H1 (cell line): ENCODE measurements at regions not wholly inside any gene's neighbourhood (a gene's known extent, or its start where the extent isn't known, plus 50 kb on each side); places are given as distances from the start of the nearest gene placed in this dataset.

Experiments
- CTCF ChIA-PET: fragments of 300-600 bp; sonication (Branson Sonifier 250); formaldehyde crosslinking; loops from one replicate; lab custom pipeline; 2021; ENCODE audit not compliant: partially characterized antibody; lab: Charles Lee
- POLR2A ChIA-PET: fragments of 300-600 bp; sonication (Branson Sonifier 250); formaldehyde crosslinking; loops from one replicate; lab custom pipeline; 2021; ENCODE audit warnings: inconsistent platforms; ENCODE audit not compliant: partially characterized antibody; lab: Charles Lee
- DNase-seq, 2 experiments: peaks; one replicate each; pipeline versions ENCODE4 v3.0.0 to v3.0.0-alpha.2; 2010 to 2022; ENCODE audit warnings: low spot score in 2 of 2, low read depth in 1 of 2, mixed read lengths in 1 of 2
- FAIRE-seq: peaks from 2 replicates; lab custom pipeline; 2011; peaks lifted over from hg19 to GRCh38; lab: Jason Lieb, UNC
- H2AFZ ChIP-seq: 2 replicates; pipeline ENCODE4 v1.8.1; 2012; ENCODE audit warnings: low read length, inconsistent platforms
- H2AK5ac ChIP-seq: 2 replicates; pipeline ENCODE4 v1.6.1; 2013; ENCODE audit warnings: low read depth, low read length
- H2BK120ac ChIP-seq: replicated peaks from 2 replicates; pipeline ENCODE3; 2013; ENCODE audit warnings: low read depth, low read length, inconsistent platforms
- H2BK12ac ChIP-seq: 2 replicates; pipeline ENCODE4 v1.6.1; 2013; ENCODE audit warnings: low read depth, low read length
- H2BK15ac ChIP-seq: 2 replicates; pipeline ENCODE4 v1.6.1; 2013; ENCODE audit warnings: low read length
- H2BK20ac ChIP-seq: 2 replicates; pipeline ENCODE4 v1.6.1; 2013; ENCODE audit warnings: low read length
- H2BK5ac ChIP-seq: 2 replicates; pipeline ENCODE4 v1.6.1; 2013; ENCODE audit warnings: low read depth, low read length
- H3K14ac ChIP-seq: 2 replicates; pipeline ENCODE4 v1.6.1; 2013; ENCODE audit warnings: inconsistent platforms; ENCODE audit not compliant: insufficient read length
- H3K18ac ChIP-seq: 2 replicates; pipeline ENCODE4 v1.6.1; 2013; ENCODE audit warnings: low read length; ENCODE audit errors: extremely low read depth
- H3K23ac ChIP-seq: 2 replicates; pipeline ENCODE4 v1.6.1; 2013; ENCODE audit warnings: inconsistent platforms; ENCODE audit not compliant: insufficient read length
- H3K23me2 ChIP-seq: 2 replicates; pipeline ENCODE4 v1.6.1; 2013; ENCODE audit warnings: low read depth, low read length
- H3K27ac ChIP-seq: 2 replicates; pipeline ENCODE4 v1.6.1; 2011; ENCODE audit warnings: low read depth, low read length, inconsistent platforms
- H3K27me3 ChIP-seq, 4 experiments: replicated peaks in 1 of 4; 1 replicate in 1 of 4; 2 replicates in 3 of 4; pipeline versions ENCODE4 v1.6.1 to v1.8.1; 2011 to 2013; ENCODE audit warnings: low read length in 3 of 4, mild to moderate bottlenecking in 3 of 4, inconsistent platforms in 2 of 4, mixed read lengths in 2 of 4, moderate library complexity in 1 of 4; ENCODE audit not compliant: control insufficient read depth in 3 of 4, insufficient read depth in 3 of 4; ENCODE audit errors: extremely low read depth in 1 of 4
- H3K36me3 ChIP-seq, 4 experiments: 2 replicates each; pipeline versions ENCODE4 v1.6.1 to v1.8.1; 2011 to 2013; ENCODE audit warnings: mild to moderate bottlenecking in 4 of 4, low read length in 3 of 4, moderate library complexity in 2 of 4, control low read depth in 1 of 4, inconsistent platforms in 1 of 4; ENCODE audit not compliant: insufficient read depth in 4 of 4, control insufficient read depth in 2 of 4
- H3K4ac ChIP-seq: replicated peaks from 2 replicates; pipeline ENCODE3; 2013; ENCODE audit warnings: low read length, low read depth, mixed read lengths, inconsistent platforms; ENCODE audit not compliant: insufficient read length
- H3K4me1 ChIP-seq, 4 experiments: replicated peaks in 1 of 4; 1 replicate in 1 of 4; 2 replicates in 3 of 4; pipeline versions ENCODE4 v1.6.1 to v1.8.1; 2011 to 2013; ENCODE audit warnings: low read length in 3 of 4, inconsistent platforms in 2 of 4, mixed read lengths in 1 of 4; ENCODE audit not compliant: insufficient read depth in 4 of 4, control insufficient read depth in 3 of 4
- H3K4me2 ChIP-seq, 2 experiments: 2 replicates each; pipeline versions ENCODE4 v1.6.1 to v1.8.1; 2011 to 2013; ENCODE audit warnings: low read depth in 2 of 2, low read length in 2 of 2, control low read depth in 1 of 2, inconsistent platforms in 1 of 2, mild to moderate bottlenecking in 1 of 2; ENCODE audit not compliant: insufficient read depth in 1 of 2
- H3K4me3 ChIP-seq, 4 experiments: fragments of 200-600, 300-600 bp in 1 of 4; sonication (generic), shearing (Covaris generic), sonication (Bioruptor Twin) in 1 of 4; 2 replicates each; pipeline versions ENCODE4 v1.5.1 to v1.8.1; 2011 to 2016; ENCODE audit warnings: low read length in 4 of 4, low read depth in 3 of 4, control low read depth in 2 of 4, inconsistent platforms in 2 of 4, mild to moderate bottlenecking in 2 of 4, mixed read lengths in 1 of 4, moderate library complexity in 1 of 4; ENCODE audit not compliant: insufficient read depth in 2 of 4; ENCODE audit errors: extremely low read depth in 1 of 4
- H3K56ac ChIP-seq: replicated peaks from 2 replicates; pipeline ENCODE3; 2013; ENCODE audit warnings: low read depth, mild to moderate bottlenecking, mixed read lengths, low read length, inconsistent platforms; ENCODE audit not compliant: insufficient read length
- H3K79me1 ChIP-seq: 2 replicates; pipeline ENCODE4 v1.6.1; 2013; ENCODE audit warnings: low read depth, low read length, control low read depth
- H3K79me2 ChIP-seq, 2 experiments: 2 replicates each; pipeline versions ENCODE4 v1.6.1 to v1.8.1; 2012 to 2013; ENCODE audit warnings: low read length in 2 of 2, mild to moderate bottlenecking in 2 of 2, inconsistent platforms in 1 of 2; ENCODE audit not compliant: insufficient read depth in 2 of 2, control insufficient read depth in 1 of 2
- H3K9ac ChIP-seq, 4 experiments: replicated peaks in 1 of 4; 1 replicate in 1 of 4; 2 replicates in 3 of 4; pipeline versions ENCODE4 v1.6.1 to v1.8.1; 2011 to 2013; ENCODE audit warnings: low read depth in 3 of 4, low read length in 3 of 4, control low read depth in 2 of 4, mild to moderate bottlenecking in 2 of 4, moderate library complexity in 2 of 4, inconsistent platforms in 1 of 4; ENCODE audit errors: extremely low read depth in 1 of 4
- H3K9me3 ChIP-seq, 2 experiments: 2 replicates each; pipeline versions ENCODE4 v1.6.1 to v1.8.1; 2012 to 2013; ENCODE audit warnings: mild to moderate bottlenecking in 2 of 2, moderate library complexity in 2 of 2, control low read depth in 1 of 2, inconsistent platforms in 1 of 2, low read depth in 1 of 2, low read length in 1 of 2, mixed read lengths in 1 of 2; ENCODE audit not compliant: insufficient read depth in 2 of 2
- H4K20me1 ChIP-seq, 2 experiments: replicated peaks in 1 of 2; 2 replicates each; pipeline versions ENCODE3 to v1.8.1; 2011 to 2013; ENCODE audit warnings: inconsistent platforms in 2 of 2, low read length in 2 of 2, mild to moderate bottlenecking in 1 of 2; ENCODE audit not compliant: insufficient read depth in 2 of 2, control insufficient read depth in 1 of 2
- H4K5ac ChIP-seq: 2 replicates; pipeline ENCODE4 v1.6.1; 2013; ENCODE audit warnings: low read length, low read depth, mixed read lengths, inconsistent platforms; ENCODE audit not compliant: insufficient read length
- H4K8ac ChIP-seq: 2 replicates; pipeline ENCODE4 v1.8.0; 2013; ENCODE audit warnings: mild to moderate bottlenecking, moderate library complexity, low read length, inconsistent platforms; ENCODE audit not compliant: insufficient read depth; ENCODE audit errors: extremely low read depth
- H4K91ac ChIP-seq: replicated peaks from 2 replicates; pipeline ENCODE3; 2013; ENCODE audit warnings: low read length, mixed read lengths, inconsistent platforms; ENCODE audit not compliant: insufficient read length
- TCF12 ChIP-seq: IDR thresholded peaks from 2 replicates; pipeline ENCODE4 v1.6.1; 2011; ENCODE audit warnings: low read depth, mild to moderate bottlenecking, low read length
- WGBS, 2 experiments: shearing (Covaris generic) in 1 of 2; methylation state at CpG; one replicate each; pipeline versions ENCODE4 v1.1.6 to v1.1.7; 2013 to 2015; ENCODE audit warnings: low lambda C conversion rate in 2 of 2, mixed read lengths in 2 of 2, inconsistent platforms in 1 of 2, low coverage in 1 of 2, missing lambda C conversion rate in 1 of 2; ENCODE audit not compliant: insufficient replicate concordance in 2 of 2, insufficient coverage in 1 of 2, insufficient read length in 1 of 2; ENCODE audit errors: extremely low coverage in 1 of 2, missing lambda C conversion rate in 1 of 2; 5-methylcytosine and 5-hydroxymethylcytosine counted together

DNA sequence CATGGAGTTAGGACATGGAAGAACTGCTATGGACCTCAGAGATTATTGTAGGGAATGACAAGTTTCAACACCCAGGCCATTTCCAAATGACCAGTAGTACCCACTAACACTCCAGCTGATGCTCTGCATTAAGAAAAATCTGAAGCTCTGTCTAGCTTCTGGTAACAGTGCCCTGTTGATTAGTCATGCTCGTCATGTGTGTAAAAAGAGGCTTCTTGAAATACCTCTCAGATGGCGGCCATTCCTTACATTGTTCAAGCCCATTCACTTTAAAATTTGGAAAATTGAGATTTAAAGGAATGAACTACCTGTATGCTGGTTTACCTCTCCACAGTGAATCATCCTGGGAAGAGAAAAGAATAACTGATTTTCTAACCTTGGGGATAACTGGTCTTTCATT is 527.9 kb upstream of the ARGLU1 start:
- H3K14ac ChIP-seq: no peak overlapping the region
- H3K79me2 ChIP-seq: no peaks in the 10 kb centered on the region
- H4K20me1 ChIP-seq: no peaks in the 10 kb centered on the region
- FAIRE-seq: no peak
- no peak overlapping the region for H4K5ac ChIP-seq
- H3K18ac ChIP-seq: no peak overlapping the region
- CTCF ChIA-PET: interaction anchor here (1.1 kb wide), 1 partner anchor 19 kb away, joined by 3 read pairs; no protein-coding TSS in a partner anchor
- H3K36me3 ChIP-seq: no peaks in the 10 kb centered on the region
- no peak for DNase-seq
- H3K27ac ChIP-seq: no peak overlapping the region
- no peak overlapping the region for H2BK12ac ChIP-seq
- no peaks in the 10 kb centered on the region for H3K4me1 ChIP-seq
- no peak overlapping the region for H3K56ac ChIP-seq
- no peak overlapping the region for H2BK15ac ChIP-seq
- H2BK120ac ChIP-seq: no peak overlapping the region
- no peaks in the 10 kb centered on the region for H3K79me1 ChIP-seq
- H3K23ac ChIP-seq: no peak overlapping the region
- 88% methylated on average over 2 of the region's 2 CpGs; no CpG with 5 or more reads in 1 of the 2 experiments for WGBS, 2 experiments
- no peak overlapping the region for H2AK5ac ChIP-seq
- H3K4me3 ChIP-seq: no peak overlapping the region
- H3K4me2 ChIP-seq: no peak overlapping the region
- no peak overlapping the region for H3K9ac ChIP-seq
- H3K9me3 ChIP-seq: no peaks in the 10 kb centered on the region
- H2BK5ac ChIP-seq: no peak overlapping the region
- no peak overlapping the region for H4K8ac ChIP-seq
- no peak overlapping the region for H4K91ac ChIP-seq
- H3K23me2 ChIP-seq: no peaks in the 10 kb centered on the region
- H2BK20ac ChIP-seq: no peak overlapping the region
- POLR2A ChIA-PET: no interaction called here
- H3K4ac ChIP-seq: no peak overlapping the region
- no peaks in the 10 kb centered on the region for H3K27me3 ChIP-seq
- 0 out of 2 replicates have a peak overlapping the region, but pooled peaks have one; percentile 38 for H2AFZ ChIP-seq
- no peak for TF ChIP-seq TCF12
